ENCODE measurements at regions not wholly inside any gene's neighbourhood (a gene's known extent, or its start where the extent isn't known, plus 50 kb on each side); places are given as distances from the start of the nearest gene placed in this dataset.

DNA sequence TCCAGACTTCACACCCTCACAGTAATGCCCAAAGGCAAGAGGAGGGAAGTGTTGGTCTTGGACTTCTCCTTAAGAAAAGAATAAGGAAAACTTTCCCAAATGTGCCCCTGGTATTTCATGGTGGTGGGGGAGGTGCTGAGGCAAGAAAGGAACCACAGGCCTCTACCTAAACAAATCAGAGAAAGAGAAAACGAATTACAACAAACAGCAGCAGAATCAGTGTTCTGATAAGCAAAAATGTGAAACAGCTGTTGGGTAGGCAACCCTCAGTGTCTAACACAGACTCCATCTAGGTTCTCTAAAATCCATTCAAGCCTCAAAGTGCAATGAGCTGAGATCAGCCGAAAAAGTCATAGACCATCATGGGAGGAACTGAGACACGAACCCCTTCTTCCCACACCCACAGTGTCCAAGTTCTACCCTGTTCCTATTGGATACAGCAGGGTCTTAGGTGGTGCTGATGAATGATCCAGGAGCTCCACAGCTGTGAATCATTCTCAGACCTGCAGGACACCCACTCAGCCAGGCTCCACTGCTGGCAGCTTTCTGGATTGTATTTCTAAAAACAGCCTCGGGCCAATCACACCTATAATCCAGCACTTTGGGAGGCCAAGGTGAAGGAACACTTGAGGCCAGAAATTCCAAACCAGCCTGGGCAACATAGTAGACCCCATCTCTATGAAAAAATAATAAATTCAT is 149.1 kb downstream of the PLPP3 start:
- TF ChIP-seq, protein P1, sequence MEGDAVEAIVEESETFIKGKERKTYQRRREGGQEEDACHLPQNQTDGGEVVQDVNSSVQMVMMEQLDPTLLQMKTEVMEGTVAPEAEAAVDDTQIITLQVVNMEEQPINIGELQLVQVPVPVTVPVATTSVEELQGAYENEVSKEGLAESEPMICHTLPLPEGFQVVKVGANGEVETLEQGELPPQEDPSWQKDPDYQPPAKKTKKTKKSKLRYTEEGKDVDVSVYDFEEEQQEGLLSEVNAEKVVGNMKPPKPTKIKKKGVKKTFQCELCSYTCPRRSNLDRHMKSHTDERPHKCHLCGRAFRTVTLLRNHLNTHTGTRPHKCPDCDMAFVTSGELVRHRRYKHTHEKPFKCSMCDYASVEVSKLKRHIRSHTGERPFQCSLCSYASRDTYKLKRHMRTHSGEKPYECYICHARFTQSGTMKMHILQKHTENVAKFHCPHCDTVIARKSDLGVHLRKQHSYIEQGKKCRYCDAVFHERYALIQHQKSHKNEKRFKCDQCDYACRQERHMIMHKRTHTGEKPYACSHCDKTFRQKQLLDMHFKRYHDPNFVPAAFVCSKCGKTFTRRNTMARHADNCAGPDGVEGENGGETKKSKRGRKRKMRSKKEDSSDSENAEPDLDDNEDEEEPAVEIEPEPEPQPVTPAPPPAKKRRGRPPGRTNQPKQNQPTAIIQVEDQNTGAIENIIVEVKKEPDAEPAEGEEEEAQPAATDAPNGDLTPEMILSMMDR (IDR thresholded peaks at IDR 0.05; ENCODE audit: low read depth, low read length, missing control alignments): no peak
- no peak for DNase-seq (ENCODE audit: low read depth)
- H3K4me3 ChIP-seq (ENCODE audit: low read depth, low read length): no peak overlapping the region

DNA sequence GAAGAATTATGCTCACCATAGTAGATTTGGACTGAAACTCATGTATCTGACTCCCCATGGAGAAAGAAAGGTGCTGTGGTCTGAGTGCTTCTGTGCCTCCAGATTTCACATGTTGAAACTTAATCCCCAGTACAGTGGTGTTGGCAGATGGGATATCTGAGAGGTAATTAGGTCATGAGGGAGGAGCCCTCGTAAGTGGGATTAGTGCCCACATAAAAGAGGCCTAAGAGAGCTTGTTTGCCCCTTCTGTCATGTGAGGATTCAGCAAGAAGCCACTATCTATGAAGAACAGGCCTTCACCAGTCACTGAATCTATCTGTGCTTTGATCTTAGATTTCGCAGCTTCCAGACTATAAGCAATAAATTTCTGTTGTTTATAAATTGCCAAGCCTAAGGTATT is 150.1 kb downstream of the PLPP3 start:
- DNase-seq (ENCODE audit: low read depth): no peak
- TF ChIP-seq, protein P1 (IDR thresholded peaks at IDR 0.05; ENCODE audit: low read depth, low read length, missing control alignments): no peak
- no peak overlapping the region for H3K4me3 ChIP-seq (ENCODE audit: low read depth, low read length)

DNA sequence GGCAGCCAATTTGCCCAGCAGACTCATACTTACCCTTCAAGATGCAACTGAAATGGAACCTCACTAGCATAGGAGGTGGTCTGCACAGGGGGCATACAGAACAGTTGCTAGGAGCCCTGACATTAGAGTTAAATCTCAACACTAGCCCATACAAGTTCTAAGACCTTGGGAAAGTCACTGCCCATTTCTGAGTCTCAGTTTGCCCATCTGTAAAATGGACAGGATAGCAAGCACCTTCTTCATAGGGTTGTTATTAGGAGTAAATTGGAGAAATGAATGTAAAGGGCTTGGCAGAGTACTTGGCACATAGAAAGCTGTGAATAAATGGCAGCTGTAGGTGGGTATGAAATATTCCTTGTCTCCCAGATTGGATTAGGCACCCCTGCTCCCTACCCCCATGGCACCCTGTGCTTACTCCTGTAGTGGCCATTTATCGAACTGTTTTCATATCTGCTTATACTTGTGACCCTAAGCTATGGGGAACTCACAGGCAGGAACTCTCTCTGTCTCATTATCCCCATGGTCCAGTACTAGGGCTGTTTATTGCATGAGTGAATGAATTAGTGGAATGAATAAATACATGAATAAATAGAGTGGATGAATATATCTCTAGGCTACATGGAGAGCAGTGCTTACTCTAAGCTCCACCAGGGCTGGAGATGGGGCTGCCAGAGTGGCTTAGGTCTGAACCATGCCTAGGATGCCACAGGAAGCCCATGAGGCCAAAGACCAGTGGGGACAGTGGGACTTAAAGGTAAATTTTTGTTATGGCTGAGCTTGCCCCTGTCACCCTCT is 152.6 kb downstream of the PLPP3 start:
- no peak overlapping the region for H3K4me3 ChIP-seq (ENCODE audit: low read depth, low read length)
- TF ChIP-seq, protein P1 (IDR thresholded peaks at IDR 0.05; ENCODE audit: low read depth, low read length, missing control alignments): no peak
- DNase-seq (ENCODE audit: low read depth): no peak

DNA sequence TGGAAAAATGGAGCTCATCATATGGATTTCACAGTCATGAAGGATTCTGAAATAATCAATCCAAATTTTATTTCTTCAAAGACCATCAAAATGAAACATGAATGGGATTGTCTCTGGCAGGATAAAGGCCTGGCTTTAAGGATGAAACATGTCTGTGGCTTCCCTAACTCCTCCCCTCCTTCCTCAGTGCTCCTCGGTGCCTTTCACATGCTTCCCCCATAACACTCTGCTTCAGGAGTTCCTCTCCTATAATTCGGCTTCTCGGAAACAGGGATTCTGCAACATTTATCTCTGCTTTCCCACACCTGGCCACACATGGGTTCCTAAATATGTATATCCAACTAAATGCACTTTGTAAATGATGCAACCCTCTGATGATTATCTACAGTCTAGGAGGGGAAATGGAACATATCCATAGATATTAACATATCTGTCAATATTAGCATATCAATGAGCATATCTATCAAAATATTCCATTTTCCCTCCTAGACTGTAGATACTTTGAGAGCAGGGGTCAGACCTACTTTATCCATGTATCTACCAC is 153.8 kb downstream of the PLPP3 start:
- no peak for DNase-seq (ENCODE audit: low read depth)
- TF ChIP-seq, protein P1 (IDR thresholded peaks at IDR 0.05; ENCODE audit: low read depth, low read length, missing control alignments): no peak
- H3K4me3 ChIP-seq (ENCODE audit: low read depth, low read length): no peak overlapping the region

DNA sequence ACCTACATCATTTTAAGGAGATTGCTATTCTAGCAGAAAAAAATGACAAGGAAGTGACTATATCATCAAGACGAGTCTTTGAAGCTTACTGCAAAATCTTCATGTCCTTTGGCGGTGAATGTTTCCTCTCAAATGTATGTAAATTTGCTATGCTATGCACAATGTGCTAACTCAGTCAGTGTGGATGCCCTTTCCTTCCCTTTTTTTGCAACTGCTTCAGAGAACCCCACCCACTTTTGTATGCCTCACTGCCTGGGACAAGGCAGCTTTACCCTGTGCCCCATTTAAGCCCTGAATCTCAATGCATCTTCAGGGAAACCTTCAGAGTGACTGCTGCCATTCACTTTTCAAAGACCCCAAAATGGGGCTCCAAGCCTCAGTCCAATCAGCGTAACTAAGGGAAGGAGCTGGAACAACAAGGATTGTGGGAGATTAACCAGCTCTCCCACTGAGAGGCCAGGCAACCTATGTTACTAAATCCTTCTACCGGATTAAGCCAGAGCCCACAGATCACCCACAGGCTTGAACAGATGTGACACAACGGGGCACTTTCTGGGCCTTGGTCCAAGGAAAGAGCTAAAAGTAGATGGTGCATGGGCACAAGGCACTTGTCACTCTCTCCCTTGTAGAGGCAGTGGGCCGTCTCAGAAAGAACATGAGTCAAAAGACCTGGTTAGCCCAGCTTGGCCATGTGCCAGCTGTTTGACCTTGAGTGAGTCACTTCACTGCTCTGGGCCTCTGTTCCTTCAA is 154.4 kb downstream of the PLPP3 start:
- TF ChIP-seq, protein P1 (IDR thresholded peaks at IDR 0.05; ENCODE audit: low read depth, low read length, missing control alignments): no peak
- no peak overlapping the region for H3K4me3 ChIP-seq (ENCODE audit: low read depth, low read length)
- no peak for DNase-seq (ENCODE audit: low read depth)

DNA sequence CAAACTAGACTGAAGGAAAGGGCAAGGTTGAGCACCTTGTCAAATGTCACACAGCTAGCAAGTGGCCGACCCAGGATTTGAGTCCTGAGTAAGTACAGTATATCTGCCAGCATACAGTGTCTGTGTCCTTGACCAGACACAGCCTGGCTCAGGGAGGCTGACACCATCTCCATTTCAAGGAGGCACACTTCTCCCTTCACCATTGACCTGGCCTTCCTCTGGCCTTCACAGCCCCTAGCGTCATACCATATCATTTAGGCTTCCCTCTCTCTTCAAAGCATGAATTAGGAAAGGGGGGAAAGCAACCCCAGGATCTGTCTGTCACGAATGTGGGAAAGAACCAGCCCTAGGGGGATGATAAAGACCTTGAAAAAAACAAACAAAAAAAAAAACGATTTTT is 155.6 kb downstream of the PLPP3 start:
- TF ChIP-seq, protein P1 (IDR thresholded peaks at IDR 0.05; ENCODE audit: low read depth, low read length, missing control alignments): no peak
- no peak for DNase-seq (ENCODE audit: low read depth)
- H3K4me3 ChIP-seq (ENCODE audit: low read depth, low read length): no peak overlapping the region

All from GM12864 (cell line).